WTC11 (cell line): ENCODE measurements at regions not wholly inside any gene's neighbourhood (a gene's known extent, or its start where the extent isn't known, plus 50 kb on each side); places are given as distances from the start of the nearest gene placed in this dataset.

Source experiments
- CREB1 ChIP-seq: sonication (generic); formaldehyde crosslinking; IDR thresholded peaks from 2 replicates; pipeline ENCODE4 v1.8.0; 2023; ENCODE audit warnings: mild to moderate bottlenecking, missing genetic modification reagents
- CTCF ChIP-seq: fragments of 200-600 bp; IDR thresholded peaks from 2 replicates; pipeline ENCODE4 v1.8.0; 2022; ENCODE audit warnings: antibody characterized with exemption
- E2F4 ChIP-seq: sonication (generic); formaldehyde crosslinking; IDR thresholded peaks from 2 replicates; pipeline ENCODE4 v1.8.1; 2022; ENCODE audit warnings: low read depth, mild to moderate bottlenecking, moderate library complexity, missing genetic modification reagents, borderline replicate concordance
- ESRRA ChIP-seq: sonication (generic); formaldehyde crosslinking; IDR thresholded peaks from 2 replicates; pipeline ENCODE4 v1.8.1; 2022; ENCODE audit warnings: mild to moderate bottlenecking, missing genetic modification reagents, borderline replicate concordance
- SP1 ChIP-seq: sonication (generic); formaldehyde crosslinking; conservative IDR thresholded peaks from 2 replicates; pipeline ENCODE4 v1.8.1; 2022; ENCODE audit warnings: missing genetic modification reagents
- USF2 ChIP-seq: sonication (generic); formaldehyde crosslinking; IDR thresholded peaks from 2 replicates; pipeline ENCODE4 v1.8.1; 2023; ENCODE audit warnings: mild to moderate bottlenecking, missing genetic modification reagents, moderate library complexity

GRCh38 chr1:81337226-81337625 lies 463.5 kb upstream of the ADGRL2 start:
- TF ChIP-seq E2F4 (CRISPR knock-in tag) (no peak), CTCF (no peak), CREB1 (CRISPR knock-in tag) (no peak), ESRRA (CRISPR knock-in tag) (no peak), USF2 (CRISPR knock-in tag) (no peak), SP1 (CRISPR knock-in tag) (no peak)
